HG03139 (cell line): ENCODE measurements at regions not wholly inside any gene's neighbourhood (a gene's known extent, or its start where the extent isn't known, plus 50 kb on each side); places are given as distances from the start of the nearest gene placed in this dataset.

Source experiments
- ATAC-seq: cut with Tn5 transposase; IDR thresholded peaks from one replicate; pipeline ENCODE4 v1.9.1; 2021; ENCODE audit not compliant: unreplicated experiment

DNA sequence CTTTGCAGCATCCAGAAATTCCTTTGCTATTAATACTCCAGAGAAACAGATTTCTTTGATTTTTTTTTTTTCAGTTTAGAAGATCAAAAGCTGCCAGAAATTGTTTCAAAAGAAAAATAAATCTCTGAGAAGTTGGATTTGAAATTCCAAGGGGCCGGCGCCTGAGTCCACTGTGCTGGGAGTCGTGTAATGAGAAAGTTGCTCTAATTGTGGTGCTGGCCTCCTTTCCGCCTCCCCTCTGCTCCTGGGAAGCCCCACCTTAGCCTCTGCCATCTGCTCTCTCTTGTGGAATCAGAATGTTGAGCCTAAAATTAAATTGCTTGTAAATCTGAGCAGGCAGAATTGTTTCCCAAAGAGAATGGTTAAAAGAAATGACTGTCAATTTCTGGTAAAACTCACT is 93.3 kb downstream of the EMX2 start:
- no peak for ATAC-seq

DNA sequence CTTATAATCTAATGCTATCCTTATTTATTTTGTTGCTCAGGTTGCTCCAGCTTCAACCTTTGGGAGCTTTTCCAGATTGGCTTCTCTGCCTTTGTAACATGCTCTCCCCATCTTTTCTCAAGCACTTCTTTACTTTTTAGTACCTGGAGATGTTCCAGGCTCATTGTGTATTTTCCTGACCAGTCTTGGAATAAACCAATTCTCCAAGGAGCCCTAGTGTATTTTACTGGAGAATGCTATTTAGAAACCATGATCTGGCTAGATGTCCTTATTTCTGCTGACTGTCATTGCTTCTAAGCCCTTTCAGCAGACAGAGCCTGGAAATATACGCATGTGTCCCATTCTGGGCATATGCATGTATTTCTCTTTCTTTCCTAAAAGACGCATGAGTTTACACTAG is 95.7 kb downstream of the EMX2 start:
- ATAC-seq = no peak

GRCh38 chr10:117638664-117639200 is 96.2 kb downstream of the EMX2 start:
- ATAC-seq = no peak

- ATAC-seq = no peak
These were observed 97.9 kb downstream of the EMX2 start for GRCh38 chr10:117640406-117640805.

GRCh38 chr10:117646718-117647117 is 104.2 kb downstream of the EMX2 start:
- ATAC-seq = no peak

DNA sequence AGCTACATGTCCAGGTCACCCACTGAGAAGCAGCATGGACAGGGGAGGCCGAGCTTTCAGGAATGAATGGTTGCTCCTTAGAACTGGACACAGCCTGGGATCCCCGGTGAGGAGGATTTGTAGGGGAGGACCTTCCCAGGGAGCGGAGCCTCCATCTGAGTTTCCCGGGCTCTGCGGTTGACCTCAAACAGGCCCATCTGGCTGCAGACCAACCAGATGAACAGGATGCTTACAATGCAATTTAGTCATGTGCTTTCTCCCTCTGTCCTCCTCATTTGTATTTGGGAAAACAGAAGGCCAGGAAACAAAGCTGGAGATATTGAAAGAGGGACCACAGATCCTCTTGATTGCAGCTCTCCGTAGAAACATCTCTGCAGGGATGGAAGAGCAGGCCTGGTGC is 104.8 kb downstream of the EMX2 start:
- ATAC-seq = no peak

DNA sequence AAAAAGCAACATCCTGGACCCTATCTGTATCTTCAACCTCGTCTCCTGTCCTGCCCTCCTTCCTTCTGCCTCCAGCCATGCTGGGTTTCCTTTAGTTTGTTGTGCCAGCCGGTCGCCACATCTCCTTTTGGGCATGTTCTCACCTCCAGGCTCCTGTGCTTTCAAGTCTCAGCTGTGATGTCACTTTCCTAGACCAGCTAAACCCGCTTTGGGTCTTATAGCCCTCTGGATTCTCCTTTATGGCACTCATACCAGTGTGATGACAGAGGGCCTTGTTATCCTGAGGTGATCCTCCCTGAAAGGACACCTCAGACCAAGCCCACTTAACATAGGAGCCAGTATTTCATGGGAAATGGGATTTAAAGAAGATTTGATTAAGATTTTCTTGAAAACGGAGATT is 108.6 kb downstream of the EMX2 start:
- ATAC-seq = no peak

GRCh38 chr10:117652228-117653169 is 110.0 kb downstream of the EMX2 start:
- ATAC-seq = peak; percentile 15

GRCh38 chr10:117653170-117653515 is 110.6 kb downstream of the EMX2 start:
- ATAC-seq = peak; percentile 80

GRCh38 chr10:117654105-117654504 is 111.6 kb downstream of the EMX2 start:
- ATAC-seq = no peak

- ATAC-seq = peak; percentile 80
These were observed 114.1 kb downstream of the EMX2 start for GRCh38 chr10:117656385-117657367.

DNA sequence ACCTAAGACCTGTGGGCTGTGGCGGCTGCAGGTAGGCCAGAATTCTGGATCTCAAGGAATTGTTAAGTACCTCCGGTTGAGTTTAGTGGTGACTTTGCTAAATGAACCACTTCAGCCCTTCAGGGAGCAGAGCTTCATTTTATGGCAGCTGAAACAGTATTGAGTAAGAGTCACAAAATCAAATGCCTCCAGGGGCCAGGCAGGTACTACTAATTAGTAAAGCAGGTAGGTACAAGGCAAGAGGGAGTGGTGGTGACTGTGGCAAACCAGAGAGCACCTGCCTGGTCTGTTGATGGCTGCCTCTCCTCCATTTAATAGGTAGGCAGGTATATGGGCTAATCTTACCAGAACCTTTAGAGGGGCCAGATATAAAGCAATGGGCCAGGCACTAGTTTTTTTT is 118.8 kb downstream of the EMX2 start:
- ATAC-seq = no peak

GRCh38 chr10:117662126-117662525 is 119.6 kb downstream of the EMX2 start:
- no peak for ATAC-seq

- ATAC-seq = no peak
These were observed 120.4 kb downstream of the EMX2 start for GRCh38 chr10:117662751-117663540.

GRCh38 chr10:117663750-117664149 is 121.2 kb downstream of the EMX2 start:
- peak; percentile 98 for ATAC-seq

- ATAC-seq = no peak
These were observed 121.7 kb downstream of the EMX2 start for GRCh38 chr10:117664288-117664687.

- no peak for ATAC-seq
These were observed 123.6 kb downstream of the EMX2 start for GRCh38 chr10:117666166-117666565.

DNA sequence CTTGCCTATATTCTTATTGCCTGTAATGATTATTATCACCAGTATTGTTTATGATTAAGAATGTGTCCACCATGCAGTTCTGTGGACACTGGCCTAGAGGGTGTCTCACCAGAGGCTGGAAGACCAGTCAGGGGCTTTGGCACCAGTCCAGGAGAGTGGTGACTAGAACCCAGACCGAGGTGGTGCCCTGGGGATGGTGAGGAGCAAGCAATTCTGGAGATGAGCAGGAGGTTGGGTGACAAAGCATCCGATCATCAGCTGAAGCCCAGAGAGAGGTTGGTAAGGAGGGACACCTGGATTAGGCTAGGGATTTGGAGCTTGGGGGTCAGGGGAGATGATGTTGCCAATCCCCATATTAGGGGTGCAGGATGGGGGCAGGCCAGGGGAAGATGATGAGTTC is 124.4 kb downstream of the EMX2 start:
- no peak for ATAC-seq

- ATAC-seq = no peak
These were observed 125.3 kb downstream of the EMX2 start for GRCh38 chr10:117667831-117668230.

DNA sequence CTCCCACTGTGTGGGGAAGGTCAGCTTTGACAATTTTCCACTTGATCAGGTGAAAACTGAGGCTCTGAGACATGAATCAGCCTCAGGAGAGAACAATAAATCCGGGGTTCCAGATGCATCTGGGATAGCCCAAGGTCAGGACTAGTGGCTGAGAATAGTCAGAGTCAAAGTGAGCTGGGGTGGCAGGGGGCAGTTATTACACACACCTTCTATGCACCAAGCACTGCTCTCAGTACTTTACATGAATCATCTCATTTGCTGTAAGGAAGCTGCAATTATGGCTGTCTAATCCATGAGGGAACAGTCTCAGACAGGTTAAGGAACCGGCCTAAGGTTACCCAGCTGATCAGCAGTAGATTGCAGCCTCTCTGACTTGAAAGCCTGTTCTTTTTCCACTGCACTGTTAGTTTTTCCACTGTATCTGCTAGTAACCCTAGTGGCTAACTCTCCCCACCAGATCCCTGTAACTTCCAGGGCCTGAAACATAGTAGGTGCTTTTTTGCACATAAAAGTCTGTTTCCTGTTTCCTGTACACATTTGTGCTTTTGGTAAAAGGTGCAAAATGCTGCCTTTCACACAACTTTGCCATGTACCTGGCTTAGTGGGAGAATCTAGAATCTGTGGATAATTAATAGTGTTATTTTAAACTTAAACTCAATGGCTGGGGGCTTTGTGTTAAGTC is 125.9 kb downstream of the EMX2 start:
- no peak for ATAC-seq
